GM19372 (cell line): ENCODE measurements at regions not wholly inside any gene's neighbourhood (a gene's known extent, or its start where the extent isn't known, plus 50 kb on each side); places are given as distances from the start of the nearest gene placed in this dataset.
"Not testable (repeated sequence)": the region's sequence is repeated elsewhere in the genome, so short reads cannot be mapped to it uniquely, and the experiment has no call there.

Experiments
- ATAC-seq: cut with Tn5 transposase; IDR thresholded peaks from one replicate; pipeline ENCODE4 v1.9.1; 2021; ENCODE audit warnings: mild to moderate bottlenecking, low read depth, moderate library complexity; ENCODE audit not compliant: unreplicated experiment

- ATAC-seq = no peak
These were observed 915.2 kb downstream of the SLC6A15 start for GRCh38 chr12:83997423-83997822.

DNA sequence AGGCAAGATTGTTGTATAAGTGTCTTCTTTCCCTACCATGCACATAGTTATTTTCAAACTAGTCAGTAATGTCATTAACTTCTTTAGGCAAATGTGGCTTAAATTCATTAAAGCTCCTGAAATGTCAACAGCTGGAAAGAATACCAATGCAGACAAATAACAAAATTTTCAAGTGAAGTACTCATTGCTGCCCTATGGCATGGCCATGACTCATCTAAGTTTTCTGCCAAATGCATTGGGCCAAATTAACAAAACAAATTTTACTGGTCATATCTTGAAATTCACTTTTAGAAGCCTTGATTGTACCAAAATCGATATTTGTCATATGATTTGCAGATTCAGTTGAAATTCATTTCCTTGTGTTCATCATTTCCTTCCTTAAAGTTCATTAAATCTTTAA, 915.9 kb downstream of the SLC6A15 start:
- ATAC-seq = no peak

DNA sequence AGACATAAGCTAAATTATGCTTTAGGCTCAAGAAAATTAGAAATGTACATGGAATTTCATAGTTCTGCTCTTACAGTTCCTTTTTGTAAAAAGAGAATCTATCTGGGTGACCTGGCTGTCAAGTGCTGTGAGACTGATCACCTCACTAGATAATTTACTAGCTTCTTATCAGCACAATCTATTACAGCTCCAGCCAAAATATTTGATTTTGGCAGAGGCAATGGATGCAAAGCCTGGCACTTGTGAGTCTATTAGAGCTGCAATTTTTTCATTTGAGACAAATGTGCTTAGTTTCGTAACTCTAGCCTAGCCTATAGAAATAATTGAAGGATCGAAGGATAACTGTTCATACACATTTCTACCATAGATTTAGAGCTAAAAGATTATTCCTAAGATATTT, 927.5 kb downstream of the SLC6A15 start:
- no peak for ATAC-seq

DNA sequence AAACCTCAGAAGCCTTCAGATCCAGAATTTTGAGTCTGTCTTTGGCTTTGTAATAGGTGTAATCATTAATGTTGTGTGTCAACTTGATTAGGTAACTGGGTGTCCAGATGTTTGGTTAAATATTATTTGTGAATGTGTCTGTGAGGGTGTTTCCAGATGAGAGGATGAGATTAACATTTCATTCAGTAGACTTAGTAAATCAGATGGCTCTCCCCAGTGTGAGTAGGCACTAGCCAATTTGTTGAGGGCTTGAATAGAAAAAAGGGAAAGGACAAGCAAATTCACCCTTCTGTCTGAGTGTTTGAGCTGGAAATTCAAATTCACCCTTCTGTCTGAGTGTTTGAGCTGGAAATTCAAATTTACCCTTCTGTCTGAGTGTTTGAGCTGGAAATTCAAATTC, 932.2 kb downstream of the SLC6A15 start:
- no peak for ATAC-seq

DNA sequence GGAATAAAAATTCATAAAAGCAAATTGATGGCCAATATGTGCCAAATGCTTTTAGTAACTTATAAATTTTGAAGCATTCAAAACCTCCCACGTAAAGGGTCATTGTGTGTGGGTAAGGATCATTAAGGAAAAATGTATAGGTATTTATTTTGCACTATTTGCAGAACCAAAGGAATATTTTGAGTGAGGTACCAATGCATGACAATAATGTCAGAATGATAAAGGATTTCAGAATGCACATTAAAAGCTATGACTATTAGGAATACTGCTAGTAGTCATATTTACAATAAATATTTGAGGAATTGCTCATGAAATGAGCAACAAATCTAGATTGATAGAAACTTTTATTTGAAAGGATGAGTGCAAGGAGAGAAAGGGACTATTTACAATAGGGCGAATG, 932.8 kb downstream of the SLC6A15 start:
- no peak for ATAC-seq

GRCh38 chr12:83971781-83972180, 940.8 kb downstream of the SLC6A15 start:
- ATAC-seq = no peak

DNA sequence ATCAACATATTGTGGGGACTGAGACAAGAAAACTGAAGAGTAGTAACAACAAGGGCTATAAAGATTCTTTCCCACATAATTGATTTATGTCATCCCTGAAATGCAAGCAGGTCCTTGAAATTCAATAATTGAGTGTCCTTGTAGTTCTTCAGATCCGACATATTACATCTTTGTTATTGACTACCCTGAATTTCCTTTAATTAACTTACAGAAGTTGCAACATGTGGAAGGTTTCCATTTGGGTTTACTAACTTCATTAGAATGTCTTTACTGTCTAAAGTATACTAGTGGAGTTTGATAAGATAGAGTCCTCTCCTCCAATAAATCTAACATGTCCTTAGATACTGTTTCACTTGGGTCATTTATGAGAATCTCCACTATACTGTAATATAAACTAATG, 951.8 kb downstream of the SLC6A15 start:
- ATAC-seq = no peak

DNA sequence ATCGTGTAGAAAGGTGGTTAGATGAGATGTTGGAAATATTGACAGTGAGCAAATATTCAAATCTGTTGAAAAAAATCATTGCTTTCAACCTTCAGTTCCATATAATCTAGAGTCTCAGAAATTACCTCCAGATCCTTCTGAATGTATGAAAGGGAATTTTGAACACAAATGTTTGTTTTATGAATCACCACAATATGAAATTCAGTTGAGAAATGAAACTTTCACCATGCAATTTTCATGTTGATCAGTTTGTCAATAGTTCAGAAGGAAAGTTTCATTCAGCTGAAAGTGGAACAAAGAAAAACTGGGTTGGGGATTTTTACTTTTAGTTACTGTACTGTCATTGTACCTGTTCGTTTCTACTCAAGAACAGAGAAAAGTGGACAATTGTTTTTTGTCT, 953.6 kb downstream of the SLC6A15 start:
- ATAC-seq = no peak

- no peak for ATAC-seq
These were observed 957.5 kb downstream of the SLC6A15 start for GRCh38 chr12:83954956-83955601.

- no peak for ATAC-seq
These were observed 958.4 kb downstream of the SLC6A15 start for GRCh38 chr12:83954071-83954789.

DNA sequence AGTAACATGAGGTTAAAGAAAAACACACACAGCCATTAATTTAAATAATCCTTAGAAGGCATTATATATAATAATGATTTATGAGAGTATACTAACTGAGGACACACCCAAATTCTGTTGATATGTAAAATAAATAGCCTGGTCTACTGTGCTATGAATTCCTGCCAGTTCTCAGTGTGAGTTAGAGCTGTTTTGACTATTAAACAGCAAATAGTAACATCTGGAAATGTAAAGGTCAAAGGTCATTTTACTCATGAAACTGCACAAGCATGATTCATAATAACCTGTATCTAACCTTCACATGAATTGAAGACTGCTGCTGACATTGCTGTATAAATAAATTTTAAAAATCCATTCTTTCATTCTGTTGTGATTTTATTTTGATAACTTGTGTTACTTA, 966.7 kb downstream of the SLC6A15 start:
- ATAC-seq = no peak

DNA sequence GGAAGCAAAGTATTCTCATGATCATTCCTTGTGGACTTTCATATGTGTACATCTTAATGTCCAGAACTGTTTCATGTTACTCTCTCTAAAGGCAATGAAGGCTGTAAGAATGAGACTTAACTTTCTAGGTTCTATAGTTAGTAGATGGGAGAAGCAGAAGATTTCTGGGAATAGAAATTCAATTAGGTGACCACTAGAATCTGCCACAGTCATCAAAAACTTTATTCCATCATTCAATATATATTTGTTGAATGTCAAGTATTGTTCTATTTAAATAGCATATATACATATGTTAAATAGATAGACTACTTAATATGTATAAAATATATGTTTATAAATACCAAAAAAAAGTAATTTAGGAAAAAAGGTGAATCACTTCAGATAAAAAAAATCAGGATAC, 972.9 kb downstream of the SLC6A15 start:
- no peak for ATAC-seq

DNA sequence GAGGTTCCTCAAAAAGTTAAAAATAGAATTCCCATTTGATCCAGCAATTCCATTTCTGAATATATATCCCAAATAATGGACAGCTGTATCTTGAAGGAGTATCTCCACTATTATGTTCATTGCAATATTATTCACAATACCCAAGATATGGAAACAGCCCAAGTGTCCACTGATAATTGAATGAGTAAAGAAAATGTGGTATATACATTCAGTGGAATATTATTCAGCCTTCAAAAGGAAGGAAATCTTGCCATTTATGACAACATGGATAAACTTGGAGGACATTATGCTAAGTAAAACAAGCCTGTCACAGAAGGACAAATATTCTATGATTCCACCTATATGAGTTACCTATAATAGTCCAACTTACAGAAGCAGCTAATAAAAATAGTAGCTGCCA, 979.0 kb downstream of the SLC6A15 start:
- ATAC-seq = no peak

GRCh38 chr12:83932011-83932410, 980.6 kb downstream of the SLC6A15 start:
- ATAC-seq = no peak

DNA sequence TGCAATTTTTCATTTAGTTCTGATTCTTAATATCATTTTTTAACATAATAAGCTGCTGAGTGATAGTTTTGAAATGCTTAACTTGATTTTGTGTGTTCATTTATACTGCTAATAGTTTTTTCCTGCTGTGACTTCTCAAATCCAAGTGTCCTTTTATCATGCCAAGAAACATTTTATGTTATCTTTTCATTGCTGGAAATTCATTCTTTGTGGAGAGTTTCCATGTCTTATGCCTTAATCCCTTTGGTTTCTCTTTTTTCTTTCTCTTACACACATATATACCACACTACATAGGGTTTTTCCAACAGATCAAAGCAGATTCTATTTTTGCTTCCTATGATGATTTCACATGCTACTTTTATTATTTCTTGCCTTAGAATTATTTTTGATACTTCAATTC, 981.1 kb downstream of the SLC6A15 start:
- ATAC-seq = no peak

- ATAC-seq = not testable (repeated sequence)
These were observed 982.8 kb downstream of the SLC6A15 start for GRCh38 chr12:83929792-83930191.

DNA sequence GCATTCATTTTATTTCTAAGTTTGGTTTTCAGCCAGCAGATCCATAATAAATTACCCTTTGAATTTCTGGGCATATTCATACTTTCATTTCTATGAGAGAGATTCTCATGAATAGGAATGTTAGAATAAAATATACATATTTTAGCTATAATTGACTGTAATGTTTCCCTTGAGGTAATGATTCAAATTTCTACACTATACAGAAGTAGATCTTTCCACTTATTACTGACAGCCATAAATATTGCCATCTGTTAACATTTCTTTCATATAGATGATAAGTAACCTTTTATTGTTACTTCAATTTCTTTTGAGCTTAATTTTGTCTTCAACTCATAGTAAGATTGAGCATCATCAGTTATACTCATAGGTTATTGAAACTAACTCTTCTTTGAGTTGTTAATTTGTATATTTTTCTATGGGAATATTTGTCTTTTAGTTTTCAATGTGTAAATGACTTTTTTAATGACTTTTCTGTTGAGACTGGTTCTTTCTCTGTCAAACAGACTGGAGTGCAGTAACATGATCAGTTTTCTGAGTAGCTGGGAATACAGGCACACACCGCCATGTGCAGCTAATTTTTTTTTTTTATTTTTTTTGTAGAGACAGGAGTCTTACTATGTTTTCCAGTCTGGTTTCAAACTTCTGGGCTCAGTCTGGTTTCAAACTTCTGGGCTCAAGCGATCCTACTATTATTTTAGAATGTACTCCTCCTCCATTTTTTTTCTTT, 991.6 kb downstream of the SLC6A15 start:
- no peak for ATAC-seq

- ATAC-seq = no peak
These were observed 993.5 kb downstream of the SLC6A15 start for GRCh38 chr12:83919081-83919480.

- no peak for ATAC-seq
These were observed 1008.4 kb downstream of the SLC6A15 start for GRCh38 chr12:83904175-83904574.

- ATAC-seq = no peak
These were observed 1016.2 kb downstream of the SLC6A15 start for GRCh38 chr12:83896416-83896815.

DNA sequence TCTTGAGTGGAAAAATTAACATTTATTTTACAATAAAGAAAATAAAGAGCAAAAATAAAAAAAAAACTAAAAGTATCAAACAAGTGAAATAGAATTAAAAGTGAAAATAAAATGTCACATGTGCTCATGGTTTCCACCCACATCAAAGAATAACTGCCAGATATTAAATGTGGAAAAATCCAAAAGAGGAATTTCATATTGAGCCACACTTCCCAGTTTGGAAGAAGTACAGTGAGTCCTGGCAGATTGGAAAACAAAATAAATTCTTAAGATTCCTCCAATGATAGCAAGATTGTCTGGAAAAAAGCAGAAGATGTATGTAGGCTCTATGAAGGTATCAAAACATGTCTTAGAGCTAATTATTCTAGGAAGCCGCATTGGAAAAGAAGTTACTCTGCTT, 1019.5 kb downstream of the SLC6A15 start:
- ATAC-seq = no peak

DNA sequence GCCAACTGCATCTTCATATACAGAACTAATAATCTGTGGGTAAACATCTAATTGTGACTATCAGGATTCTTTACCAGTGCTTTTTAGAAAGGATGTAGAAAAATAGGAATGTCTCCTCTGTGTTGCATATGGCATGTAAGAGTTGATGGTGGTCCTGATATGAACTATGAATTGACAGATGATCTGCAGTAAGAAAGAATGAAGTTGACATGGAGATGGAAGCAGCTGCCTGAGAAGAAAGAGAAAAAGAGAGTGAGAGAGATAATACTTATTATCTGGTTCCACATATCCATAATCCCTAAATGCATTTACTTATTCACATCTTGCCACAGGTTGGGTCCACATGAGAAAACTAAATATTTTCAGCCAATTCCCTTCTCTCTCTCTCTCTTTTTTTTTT, 1022.9 kb downstream of the SLC6A15 start:
- ATAC-seq = no peak
